Activated naive CD4-positive, alpha-beta T cell treated with anti-CD3 and anti-CD28 coated beads, Interleukin-2, amount 10 ng/mL, durations not matched to agents 7 days and 5 days (primary cell): ENCODE measurements at regions not wholly inside any gene's neighbourhood (a gene's known extent, or its start where the extent isn't known, plus 50 kb on each side); places are given as distances from the start of the nearest gene placed in this dataset.
A peak's percentile ranks its signal among the peaks of the same experiment; 100 is the strongest.
"Not testable (repeated sequence)": the region's sequence is repeated elsewhere in the genome, so short reads cannot be mapped to it uniquely, and the experiment has no call there.

Experiments used
- CTCF ChIA-PET: fragments of 350-600 bp; sonication (Branson Sonifier 250); formaldehyde crosslinking; loops from one replicate; lab custom pipeline; 2021; ENCODE audit warnings: antibody characterized with exemption; lab: Charles Lee
- DNase-seq: peaks from one replicate; pipeline ENCODE4 v3.0.0-alpha.2; 2020
- H3K27ac Mint-ChIP-seq: one replicate; pipeline ENCODE4 v1.8.0; 2021; ENCODE audit warnings: mild to moderate bottlenecking, moderate library complexity, mixed read lengths
- H3K27me3 Mint-ChIP-seq: one replicate; pipeline ENCODE4 v1.8.0; 2021; ENCODE audit warnings: mild to moderate bottlenecking, mixed read lengths
- H3K36me3 Mint-ChIP-seq: one replicate; pipeline ENCODE4 v1.8.0; 2021; ENCODE audit warnings: mixed read lengths
- H3K4me1 Mint-ChIP-seq: one replicate; pipeline ENCODE4 v1.8.0; 2021; ENCODE audit warnings: mixed read lengths
- H3K4me3 Mint-ChIP-seq: one replicate; pipeline ENCODE4 v1.8.0; 2021; ENCODE audit warnings: mild to moderate bottlenecking, moderate library complexity, mixed read lengths
- H3K9me3 Mint-ChIP-seq: one replicate; pipeline ENCODE4 v1.8.0; 2021; ENCODE audit warnings: mixed read lengths

DNA sequence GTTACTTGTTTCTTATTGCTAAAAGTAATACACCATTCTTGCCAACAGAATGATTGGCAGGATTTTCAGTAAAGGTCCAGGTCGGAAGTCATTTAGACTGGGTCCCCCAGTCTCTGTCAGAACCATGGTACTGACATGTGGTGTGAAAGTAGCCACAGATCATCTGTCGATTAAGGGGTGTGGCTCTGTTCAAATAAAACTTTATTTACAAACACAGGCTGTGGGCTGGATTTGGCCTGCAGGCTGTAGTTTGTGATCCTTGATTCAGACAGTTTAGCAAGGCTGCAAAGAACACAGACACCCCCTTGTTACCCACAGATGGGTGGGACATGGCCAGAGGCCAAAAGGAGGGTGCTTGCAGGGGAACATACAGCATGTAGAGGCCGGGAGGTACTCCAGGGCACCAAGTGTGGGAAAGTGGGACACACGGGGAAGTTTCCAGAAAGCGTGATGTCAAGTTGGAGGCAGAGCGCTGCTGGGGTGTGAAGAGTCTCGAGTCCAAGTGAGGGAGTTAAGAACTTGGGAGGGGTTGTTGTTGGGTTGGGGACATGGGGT lies 104.1 kb upstream of the CCZ1B start:
- CTCF ChIA-PET, result interaction anchor here (0.6 to 1.2 kb wide), 2 partner anchors 17 to 65 kb away, joined by 3 to 4 read pairs; no protein-coding TSS in a partner anchor
- H3K9me3 Mint-ChIP-seq, H3K4me3 Mint-ChIP-seq, H3K27ac Mint-ChIP-seq, DNase-seq, H3K27me3 Mint-ChIP-seq, H3K36me3 Mint-ChIP-seq: not testable (repeated sequence)
- peaks cover 19% of the 10 kb centered on the region for H3K4me1 Mint-ChIP-seq

DNA sequence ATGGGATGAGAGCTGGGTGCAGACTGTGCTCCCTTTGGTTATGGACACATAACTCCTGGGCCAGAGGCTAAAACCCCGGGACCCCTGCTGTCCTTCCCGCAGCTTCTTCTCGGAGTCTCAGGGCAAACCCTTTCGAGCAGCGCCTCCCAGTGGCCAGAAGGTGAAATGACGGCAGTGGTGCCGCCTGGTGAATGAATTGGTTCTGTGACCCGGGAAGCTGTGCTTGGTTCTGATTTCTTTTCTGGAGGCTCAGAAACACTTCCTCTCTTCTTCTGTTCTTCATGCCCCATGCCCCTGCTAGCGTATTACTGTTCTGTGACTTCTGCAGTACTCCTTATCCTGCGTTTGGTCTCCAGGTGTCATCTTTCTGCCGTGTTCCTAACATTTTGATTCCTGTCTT lies 104.7 kb upstream of the CCZ1B start:
- peak; percentile 59 for DNase-seq
- CTCF ChIA-PET, result interaction anchor here (0.6 to 1.2 kb wide), 2 partner anchors 16 to 65 kb away, joined by 3 to 4 read pairs; no protein-coding TSS in a partner anchor
- not testable (repeated sequence) for H3K27ac Mint-ChIP-seq, H3K4me3 Mint-ChIP-seq, H3K36me3 Mint-ChIP-seq, H3K27me3 Mint-ChIP-seq, H3K9me3 Mint-ChIP-seq
- H3K4me1 Mint-ChIP-seq, result peaks cover 16% of the 10 kb centered on the region

GRCh38 chr7:6931456-6931855 lies 105.4 kb upstream of the CCZ1B start:
- DNase-seq, H3K4me3 Mint-ChIP-seq, H3K36me3 Mint-ChIP-seq, H3K9me3 Mint-ChIP-seq, H3K27me3 Mint-ChIP-seq, H3K27ac Mint-ChIP-seq: not testable (repeated sequence)
- H3K4me1 Mint-ChIP-seq, result peaks cover 11% of the 10 kb centered on the region
- CTCF ChIA-PET, result interaction anchor here (1.2 kb wide), 1 partner anchor 15 kb away, joined by 4 read pairs; no protein-coding TSS in a partner anchor

DNA sequence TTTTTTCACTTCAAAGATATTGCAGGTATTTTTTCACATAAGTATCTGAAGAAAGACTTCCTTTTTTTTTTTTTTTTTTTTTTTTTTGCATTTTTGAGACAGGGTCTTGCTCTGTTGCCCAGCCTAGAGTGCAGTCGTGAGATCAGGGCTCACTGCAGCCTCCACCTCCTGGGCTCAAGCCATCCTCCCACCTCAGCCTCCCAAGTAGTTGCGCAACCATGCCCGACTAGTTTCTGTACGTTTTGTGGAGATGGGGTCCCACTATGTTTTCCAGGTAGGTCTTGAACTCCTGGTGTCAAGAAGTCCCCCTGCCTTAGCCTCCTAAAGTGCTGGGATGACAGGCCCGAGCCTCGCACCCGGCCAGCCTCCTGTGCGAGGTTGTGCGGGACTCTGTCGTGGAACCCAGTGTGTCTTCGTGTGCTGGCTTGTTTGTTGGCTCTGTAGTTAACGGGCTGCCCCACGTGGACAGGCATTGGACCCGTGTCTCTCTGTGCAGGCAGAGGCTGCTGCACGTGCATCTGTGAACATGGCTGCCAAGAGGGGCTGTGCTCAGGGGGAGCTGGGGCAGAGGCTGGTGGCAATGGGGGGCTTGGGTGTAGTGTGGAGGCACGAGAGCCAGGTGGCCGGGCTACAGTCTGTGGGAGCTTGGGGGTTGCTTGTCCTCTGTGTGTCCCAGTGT lies 108.0 kb upstream of the CCZ1B start:
- H3K4me3 Mint-ChIP-seq, H3K9me3 Mint-ChIP-seq, CTCF ChIA-PET, H3K27me3 Mint-ChIP-seq, H3K36me3 Mint-ChIP-seq, DNase-seq, H3K27ac Mint-ChIP-seq: not testable (repeated sequence)
- peaks cover 11% of the 10 kb centered on the region for H3K4me1 Mint-ChIP-seq

DNA sequence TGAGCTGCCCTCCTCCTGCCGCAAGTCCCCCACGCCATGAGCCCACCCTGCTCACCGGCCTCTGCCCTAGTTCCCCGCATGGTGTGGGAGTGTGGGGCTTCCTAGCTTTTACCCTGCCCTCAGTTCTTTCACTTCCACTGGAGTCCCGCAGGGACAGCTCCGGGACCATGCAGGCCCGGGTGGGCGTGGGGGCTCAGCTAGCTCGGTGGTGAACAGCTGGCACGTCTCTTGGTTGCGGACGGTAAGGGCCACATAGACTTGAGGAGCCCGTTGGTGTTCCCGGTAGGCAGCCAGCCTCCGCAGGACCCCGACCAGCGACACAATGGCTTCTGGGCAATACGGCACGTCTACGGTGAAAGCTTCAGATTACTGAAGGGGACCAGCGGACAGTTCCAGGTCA lies 108.9 kb upstream of the CCZ1B start:
- Mint-ChIP-seq H3K27ac (no peak overlapping the region), H3K36me3 (no peaks in the 10 kb centered on the region), H3K9me3 (no peaks in the 10 kb centered on the region), H3K4me1 (peaks cover 9% of the 10 kb centered on the region), H3K27me3 (peaks cover 9% of the 10 kb centered on the region), H3K4me3 (no peak overlapping the region)
- CTCF ChIA-PET, result no interaction called here
- no peak for DNase-seq

GRCh38 chr7:6936626-6937025 lies 110.6 kb upstream of the CCZ1B start:
- DNase-seq, CTCF ChIA-PET, H3K36me3 Mint-ChIP-seq, H3K27me3 Mint-ChIP-seq, H3K27ac Mint-ChIP-seq, H3K9me3 Mint-ChIP-seq, H3K4me3 Mint-ChIP-seq, H3K4me1 Mint-ChIP-seq: not testable (repeated sequence)

DNA sequence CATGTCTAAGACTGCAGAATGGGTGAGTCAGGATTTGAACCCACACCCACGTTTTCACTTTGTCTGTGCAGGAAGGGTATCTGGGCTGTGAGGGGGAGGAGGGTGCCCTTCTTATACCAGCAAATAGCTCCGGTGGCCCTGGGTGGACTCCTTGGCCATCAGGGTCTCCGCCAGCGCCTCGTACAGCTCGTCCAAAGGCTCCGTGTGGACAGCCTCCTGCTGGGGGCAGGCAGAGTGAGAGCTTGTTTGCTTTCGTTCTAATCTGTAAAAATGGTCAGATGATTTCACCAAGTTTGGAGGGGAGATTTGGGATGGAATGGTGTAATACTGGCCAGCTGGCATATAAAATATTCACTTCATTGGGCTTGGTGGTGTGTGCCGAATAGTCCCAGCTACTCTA lies 111.7 kb upstream of the CCZ1B start:
- H3K36me3 Mint-ChIP-seq, H3K27me3 Mint-ChIP-seq, DNase-seq, H3K9me3 Mint-ChIP-seq, H3K27ac Mint-ChIP-seq, CTCF ChIA-PET, H3K4me1 Mint-ChIP-seq, H3K4me3 Mint-ChIP-seq: not testable (repeated sequence)

DNA sequence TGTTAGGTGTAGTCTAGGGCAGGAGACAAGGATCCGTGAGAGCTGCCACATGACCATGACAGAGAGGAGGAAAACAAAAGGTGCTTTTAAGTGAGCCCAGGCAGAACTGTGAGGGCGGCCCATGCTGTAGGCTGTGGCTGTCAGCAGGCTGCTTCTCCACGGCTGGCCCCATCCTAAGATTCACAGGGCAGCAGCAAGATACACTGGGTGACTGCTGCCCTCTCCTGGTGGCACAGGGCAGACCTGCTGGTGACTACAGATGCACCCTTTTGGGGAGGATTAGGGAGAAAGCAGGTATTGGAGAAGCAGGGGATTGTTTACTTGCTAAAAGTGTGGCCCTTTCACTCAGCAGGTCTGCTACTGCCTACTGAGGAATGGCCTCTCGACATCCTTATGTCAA lies 112.2 kb upstream of the CCZ1B start:
- H3K27me3 Mint-ChIP-seq, H3K27ac Mint-ChIP-seq: not testable (repeated sequence)
- DNase-seq, result peak; percentile 47

DNA sequence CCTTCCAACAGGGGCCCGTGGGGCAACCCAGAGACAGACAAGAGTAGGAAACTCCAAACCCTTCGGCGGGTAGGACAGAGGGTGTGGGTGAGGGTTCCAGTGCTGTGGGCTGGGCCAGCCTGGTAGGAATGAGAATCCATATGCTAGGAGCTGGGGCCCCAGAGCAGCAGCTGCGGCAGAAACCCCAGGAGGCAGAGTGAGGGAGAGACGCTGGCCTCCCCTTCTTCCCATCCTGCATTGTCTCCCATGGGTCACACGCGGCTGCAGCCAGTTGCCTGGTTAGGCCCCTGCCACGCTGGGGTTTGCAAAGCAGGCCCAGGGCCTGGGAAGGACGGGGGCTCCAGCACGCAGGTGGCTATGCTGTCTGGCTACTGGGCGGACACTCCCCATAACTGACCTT lies 113.1 kb upstream of the CCZ1B start:
- H3K27ac Mint-ChIP-seq, H3K4me1 Mint-ChIP-seq, CTCF ChIA-PET, H3K27me3 Mint-ChIP-seq, H3K9me3 Mint-ChIP-seq, H3K4me3 Mint-ChIP-seq, H3K36me3 Mint-ChIP-seq, DNase-seq: not testable (repeated sequence)

More for the DNA sequence above, 112.2 kb upstream of the CCZ1B start:
- H3K9me3 Mint-ChIP-seq, CTCF ChIA-PET, H3K4me3 Mint-ChIP-seq, H3K4me1 Mint-ChIP-seq, H3K36me3 Mint-ChIP-seq: not testable (repeated sequence)

DNA sequence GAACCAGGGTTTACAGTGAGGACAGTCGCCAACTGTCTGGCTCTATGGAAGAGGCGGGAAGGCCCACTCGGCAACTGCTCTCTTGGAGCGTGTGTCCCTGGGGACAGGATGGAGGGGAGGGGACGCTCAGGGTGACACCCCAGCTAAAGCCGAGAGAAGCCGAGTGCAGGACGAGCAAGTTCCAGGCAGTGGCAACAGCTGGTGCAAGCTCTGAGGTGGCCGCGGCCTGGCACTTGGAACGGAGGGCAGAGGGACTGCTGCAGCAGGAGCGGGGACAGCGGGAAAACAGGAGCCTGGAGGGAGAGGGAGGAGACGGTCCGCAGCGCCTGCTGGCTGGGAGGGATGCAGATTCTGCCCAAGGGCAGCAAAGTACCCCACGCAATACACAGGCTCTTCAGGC lies 113.8 kb upstream of the CCZ1B start:
- H3K36me3 Mint-ChIP-seq, H3K27ac Mint-ChIP-seq, H3K27me3 Mint-ChIP-seq, H3K9me3 Mint-ChIP-seq, DNase-seq, CTCF ChIA-PET, H3K4me3 Mint-ChIP-seq, H3K4me1 Mint-ChIP-seq: not testable (repeated sequence)

GRCh38 chr7:6946873-6947272 lies 120.8 kb upstream of the CCZ1B start:
- not testable (repeated sequence) for H3K27me3 Mint-ChIP-seq, H3K36me3 Mint-ChIP-seq
- CTCF ChIA-PET, result interaction anchor here (1.6 kb wide), 1 partner anchor 16 kb away, joined by 4 read pairs; no protein-coding TSS in a partner anchor

GRCh38 chr7:6950231-6950630 lies 124.2 kb upstream of the CCZ1B start:
- H3K36me3 Mint-ChIP-seq, H3K4me1 Mint-ChIP-seq, CTCF ChIA-PET, H3K4me3 Mint-ChIP-seq, H3K9me3 Mint-ChIP-seq, H3K27ac Mint-ChIP-seq, DNase-seq, H3K27me3 Mint-ChIP-seq: not testable (repeated sequence)

More at GRCh38 chr7:6946873-6947272, 120.8 kb upstream of the CCZ1B start:
- not testable (repeated sequence) for H3K9me3 Mint-ChIP-seq, H3K4me3 Mint-ChIP-seq, H3K4me1 Mint-ChIP-seq, H3K27ac Mint-ChIP-seq, DNase-seq

GRCh38 chr7:6951553-6951952 lies 125.5 kb upstream of the CCZ1B start:
- H3K9me3 Mint-ChIP-seq, H3K36me3 Mint-ChIP-seq, H3K27me3 Mint-ChIP-seq, H3K4me3 Mint-ChIP-seq, H3K27ac Mint-ChIP-seq, DNase-seq, H3K4me1 Mint-ChIP-seq: not testable (repeated sequence)
- CTCF ChIA-PET, result interaction anchor here (1.3 kb wide), 1 partner anchor 13 kb away, joined by 3 read pairs; no protein-coding TSS in a partner anchor

DNA sequence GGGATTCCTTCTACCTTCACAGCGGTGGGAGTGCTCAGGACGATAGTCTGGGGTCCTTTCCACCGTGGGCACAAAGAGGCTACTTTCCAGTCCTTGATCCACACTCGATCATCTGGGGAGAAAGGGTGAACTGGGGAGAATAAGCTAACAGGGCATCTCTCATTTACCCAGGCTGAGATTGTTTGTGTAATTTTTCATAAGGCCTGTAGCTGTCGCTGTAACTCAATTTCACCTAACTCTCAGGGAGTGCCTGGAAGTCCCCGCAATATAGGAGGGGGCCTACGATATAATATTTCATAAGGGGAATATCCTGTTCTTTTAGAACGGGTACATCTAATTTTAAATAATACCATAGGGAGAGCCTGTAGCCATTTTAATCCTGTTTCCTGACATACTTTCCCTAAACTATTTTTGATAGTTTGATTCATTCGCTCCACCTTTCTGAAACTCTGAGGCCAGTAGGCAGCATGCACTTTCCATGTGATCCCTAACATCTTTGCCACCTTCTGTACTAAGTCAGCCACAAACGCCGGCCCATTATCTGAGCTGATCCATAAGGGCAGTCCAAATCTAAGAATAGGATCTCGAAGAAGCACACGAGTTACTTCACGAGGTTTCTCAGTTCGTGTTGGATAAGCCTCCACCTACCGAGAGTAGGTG lies 127.2 kb upstream of the CCZ1B start:
- not testable (repeated sequence) for H3K27ac Mint-ChIP-seq, DNase-seq, H3K9me3 Mint-ChIP-seq, H3K4me3 Mint-ChIP-seq, H3K4me1 Mint-ChIP-seq, H3K27me3 Mint-ChIP-seq, H3K36me3 Mint-ChIP-seq
- CTCF ChIA-PET, result interaction anchor here (1.1 kb wide), 1 partner anchor 1322 kb away, joined by 3 read pairs; no protein-coding TSS in a partner anchor

GRCh38 chr7:6953798-6954181 lies 127.7 kb upstream of the CCZ1B start:
- H3K4me3 Mint-ChIP-seq, H3K27me3 Mint-ChIP-seq, H3K9me3 Mint-ChIP-seq, H3K4me1 Mint-ChIP-seq, H3K27ac Mint-ChIP-seq, DNase-seq, H3K36me3 Mint-ChIP-seq: not testable (repeated sequence)
- CTCF ChIA-PET, result interaction anchor here (1.1 kb wide), 1 partner anchor 1321 kb away, joined by 3 read pairs; no protein-coding TSS in a partner anchor
